ENCODE measurements at regions not wholly inside any gene's neighbourhood (a gene's known extent, or its start where the extent isn't known, plus 50 kb on each side); places are given as distances from the start of the nearest gene placed in this dataset.

DNA sequence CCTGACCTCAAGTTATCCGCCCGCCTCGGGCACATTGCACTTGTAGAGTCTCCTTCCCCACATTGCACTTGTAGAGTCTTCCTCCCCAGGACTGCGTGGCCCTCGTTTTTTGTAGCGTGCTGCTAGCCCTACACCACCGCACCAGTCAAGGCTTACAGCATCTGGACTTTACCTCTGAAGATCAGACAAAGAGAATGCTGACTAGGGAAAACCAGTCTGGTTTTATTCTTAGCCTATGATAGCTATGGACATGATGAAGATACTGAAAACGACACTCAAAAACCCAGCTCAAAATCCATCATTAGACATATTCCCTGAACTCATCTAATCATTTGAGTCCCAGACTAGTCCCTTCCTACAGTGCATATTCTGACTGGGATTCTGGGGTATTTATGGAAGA, 71.9 kb upstream of the AKR1E2 start:
- TF ChIP-seq, protein P1, sequence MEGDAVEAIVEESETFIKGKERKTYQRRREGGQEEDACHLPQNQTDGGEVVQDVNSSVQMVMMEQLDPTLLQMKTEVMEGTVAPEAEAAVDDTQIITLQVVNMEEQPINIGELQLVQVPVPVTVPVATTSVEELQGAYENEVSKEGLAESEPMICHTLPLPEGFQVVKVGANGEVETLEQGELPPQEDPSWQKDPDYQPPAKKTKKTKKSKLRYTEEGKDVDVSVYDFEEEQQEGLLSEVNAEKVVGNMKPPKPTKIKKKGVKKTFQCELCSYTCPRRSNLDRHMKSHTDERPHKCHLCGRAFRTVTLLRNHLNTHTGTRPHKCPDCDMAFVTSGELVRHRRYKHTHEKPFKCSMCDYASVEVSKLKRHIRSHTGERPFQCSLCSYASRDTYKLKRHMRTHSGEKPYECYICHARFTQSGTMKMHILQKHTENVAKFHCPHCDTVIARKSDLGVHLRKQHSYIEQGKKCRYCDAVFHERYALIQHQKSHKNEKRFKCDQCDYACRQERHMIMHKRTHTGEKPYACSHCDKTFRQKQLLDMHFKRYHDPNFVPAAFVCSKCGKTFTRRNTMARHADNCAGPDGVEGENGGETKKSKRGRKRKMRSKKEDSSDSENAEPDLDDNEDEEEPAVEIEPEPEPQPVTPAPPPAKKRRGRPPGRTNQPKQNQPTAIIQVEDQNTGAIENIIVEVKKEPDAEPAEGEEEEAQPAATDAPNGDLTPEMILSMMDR (IDR thresholded peaks at IDR 0.05; ENCODE audit: control extremely low read depth, extremely low read depth, low read depth, missing control alignments): no peak
- CTCF ChIA-PET: no interaction called here
- DNase-seq (ENCODE audit: extremely low spot score): no peak
- POLR2A ChIA-PET: no interaction called here

DNA sequence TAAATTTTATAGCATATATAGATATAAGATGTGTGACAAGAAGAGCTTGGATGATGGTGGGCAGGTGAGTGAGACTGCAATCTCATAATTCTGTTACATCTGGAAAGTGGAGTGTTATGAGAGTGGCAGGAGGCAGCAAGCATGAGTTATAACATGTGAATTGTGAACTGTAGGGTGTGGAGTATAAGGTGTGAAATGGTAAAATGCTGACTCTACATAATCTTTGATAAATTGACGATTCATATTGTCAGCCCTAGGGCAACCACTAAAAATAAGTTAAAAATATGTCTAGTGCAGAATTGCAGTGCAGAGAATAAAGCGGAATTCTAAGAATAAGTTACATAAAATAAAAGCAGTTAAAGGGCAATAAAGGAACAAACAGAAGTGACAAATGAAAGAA, 74.8 kb upstream of the AKR1E2 start:
- CTCF ChIA-PET: interaction anchor here (1.2 to 1.6 kb wide), 3 partner anchors 34 to 1558 kb away, joined by 3 read pairs; no protein-coding TSS in a partner anchor
- no peak for DNase-seq (ENCODE audit: extremely low spot score)
- TF ChIP-seq, protein P1 (IDR thresholded peaks at IDR 0.05; ENCODE audit: control extremely low read depth, extremely low read depth, low read depth, missing control alignments): no peak
- POLR2A ChIA-PET: no interaction called here

DNA sequence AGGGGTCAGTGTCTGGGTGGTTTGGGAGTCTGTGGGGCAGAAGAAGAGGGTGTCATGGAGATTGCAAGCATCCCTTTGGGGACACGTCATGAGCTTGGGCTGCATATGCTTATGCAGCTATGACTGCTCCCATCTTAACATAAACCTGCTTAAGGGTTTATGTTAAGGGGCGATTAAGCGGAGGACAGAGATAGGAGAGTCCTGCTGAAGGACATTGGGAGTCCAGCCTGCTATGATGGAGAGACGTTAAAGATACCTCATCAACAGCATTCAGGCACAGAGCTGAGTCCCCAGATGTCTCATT, 76.8 kb upstream of the AKR1E2 start:
- ChIA-PET CTCF (interaction anchor here (1.2 to 1.4 kb wide), 2 partner anchors 14 to 65 kb away, joined by 3 read pairs; no protein-coding TSS in a partner anchor), POLR2A (no interaction called here)
- DNase-seq (ENCODE audit: extremely low spot score): no peak
- TF ChIP-seq, protein P1 (IDR thresholded peaks at IDR 0.05; ENCODE audit: control extremely low read depth, extremely low read depth, low read depth, missing control alignments): no peak

DNA sequence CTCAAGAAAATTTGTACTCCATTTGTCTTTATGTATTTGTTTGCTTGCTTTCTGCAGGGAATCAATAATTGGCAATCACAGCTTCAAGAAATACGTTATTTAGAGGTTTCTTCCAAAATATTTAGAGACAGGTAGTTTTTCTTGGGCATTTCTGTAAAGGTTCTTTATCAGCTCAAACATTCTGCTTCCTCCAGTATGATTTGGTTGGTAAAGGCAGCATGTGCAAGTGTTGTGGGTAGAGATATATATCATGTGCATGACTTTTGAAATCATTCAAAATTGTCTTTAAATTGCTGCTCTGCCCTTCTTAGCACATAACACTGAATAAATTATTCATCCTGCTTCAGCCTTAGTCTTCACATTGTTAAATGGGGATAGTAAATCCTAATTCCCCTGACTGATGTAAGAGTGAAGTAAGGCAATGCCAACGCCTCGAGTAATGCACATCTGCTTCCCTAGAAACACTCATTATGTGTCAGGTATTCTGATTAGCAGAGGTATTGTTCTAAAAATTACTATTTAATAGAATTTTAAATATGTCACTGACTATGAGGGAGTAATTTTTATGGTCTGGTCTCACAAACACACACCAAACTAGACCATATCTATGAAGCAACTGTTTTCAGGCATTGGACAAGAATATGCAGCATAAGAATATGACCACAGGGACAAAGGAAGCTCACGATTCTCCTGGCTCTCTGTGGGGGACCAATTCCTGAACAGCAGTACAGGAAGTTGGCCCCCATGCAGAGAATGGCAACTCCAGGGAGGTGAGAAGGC, 77.3 kb upstream of the AKR1E2 start:
- TF ChIP-seq, protein P1 (IDR thresholded peaks at IDR 0.05; ENCODE audit: control extremely low read depth, extremely low read depth, low read depth, missing control alignments): no peak
- POLR2A ChIA-PET: no interaction called here
- no peak for DNase-seq (ENCODE audit: extremely low spot score)
- CTCF ChIA-PET: interaction anchor here (1.2 to 1.6 kb wide), 2 partner anchors 15 to 66 kb away, joined by 3 to 5 read pairs; no protein-coding TSS in a partner anchor

DNA sequence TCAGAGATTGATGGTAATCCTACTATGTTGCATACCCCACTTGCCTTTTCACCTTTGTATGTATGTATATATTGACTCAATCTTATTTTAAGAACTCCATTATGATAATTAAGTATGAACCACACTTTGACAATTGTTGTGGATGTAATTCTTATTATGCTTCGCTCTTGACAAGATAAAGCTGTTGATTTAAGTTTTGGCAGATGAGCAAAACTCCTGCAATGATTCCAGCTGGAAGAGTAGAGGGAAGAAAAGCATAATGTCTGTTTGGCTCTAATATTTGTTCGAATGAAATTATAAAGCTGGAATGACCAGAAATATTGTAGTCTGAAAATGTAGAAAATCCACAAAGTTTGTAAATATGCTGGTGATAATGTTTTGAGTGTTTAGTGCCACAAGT, 83.8 kb upstream of the AKR1E2 start:
- CTCF ChIA-PET: no interaction called here
- TF ChIP-seq, protein P1 (IDR thresholded peaks at IDR 0.05; ENCODE audit: control extremely low read depth, extremely low read depth, low read depth, missing control alignments): no peak
- no peak for DNase-seq (ENCODE audit: extremely low spot score)
- POLR2A ChIA-PET: no interaction called here

DNA sequence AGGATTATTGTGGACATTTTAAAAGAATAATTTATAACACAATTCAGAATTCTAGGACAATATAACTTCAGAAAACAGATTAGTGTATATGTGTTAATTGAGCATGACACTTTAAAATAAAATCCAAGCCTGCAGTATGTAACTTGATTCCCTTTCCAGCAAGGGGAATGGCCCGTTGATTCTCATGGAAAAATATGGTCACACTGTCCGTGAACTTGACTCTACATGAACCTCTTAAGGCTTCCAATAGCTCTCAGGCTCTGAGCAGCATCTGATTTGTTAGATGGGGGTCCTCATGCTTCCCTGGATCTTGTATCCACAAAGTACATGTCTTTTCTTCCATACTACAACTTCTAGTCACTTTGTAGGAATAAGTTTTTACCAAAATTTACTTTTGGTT, 85.5 kb upstream of the AKR1E2 start:
- POLR2A ChIA-PET: no interaction called here
- TF ChIP-seq, protein P1 (IDR thresholded peaks at IDR 0.05; ENCODE audit: control extremely low read depth, extremely low read depth, low read depth, missing control alignments): no peak
- CTCF ChIA-PET: no interaction called here
- DNase-seq (ENCODE audit: extremely low spot score): no peak

All from GM10248 (cell line).